GM21529 (cell line): ENCODE measurements at regions not wholly inside any gene's neighbourhood (a gene's known extent, or its start where the extent isn't known, plus 50 kb on each side); places are given as distances from the start of the nearest gene placed in this dataset.
A peak's percentile ranks its signal among the peaks of the same experiment; 100 is the strongest.

Experiments used
- ATAC-seq: cut with Tn5 transposase; IDR thresholded peaks from one replicate; pipeline ENCODE4 v1.9.1; 2021; ENCODE audit not compliant: unreplicated experiment

DNA sequence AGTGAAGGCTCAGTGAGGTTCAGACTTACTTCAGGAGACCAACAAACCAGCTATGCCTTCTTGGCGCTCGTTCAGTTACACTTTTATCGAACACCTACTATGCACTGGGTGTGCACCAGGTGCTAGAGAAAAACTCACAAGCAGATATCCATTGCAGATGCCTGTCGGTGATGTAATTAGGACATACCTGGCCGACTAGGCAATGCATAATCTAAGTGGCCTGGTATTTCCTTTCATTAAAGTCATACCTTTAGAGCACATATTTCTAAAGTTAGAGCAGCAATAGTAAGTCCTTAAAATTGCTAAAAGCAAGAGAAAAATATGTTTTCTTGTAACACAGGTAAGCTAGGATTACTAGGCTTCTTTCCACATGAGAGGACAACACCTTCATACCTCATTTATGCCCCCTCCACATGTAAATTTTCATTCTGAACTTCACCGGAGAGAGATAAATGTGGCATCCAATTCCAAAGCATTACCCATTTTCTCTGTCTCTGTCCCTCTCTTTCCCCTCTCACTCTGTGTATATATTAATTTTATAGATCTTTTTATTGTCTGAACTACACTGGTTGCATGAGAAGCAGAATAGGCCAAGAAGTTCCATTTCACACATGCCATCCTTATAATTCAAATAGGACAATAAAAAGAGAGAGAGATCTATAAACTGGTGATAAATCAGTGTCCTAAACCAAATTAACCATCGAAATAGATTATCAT lies 242.2 kb downstream of the SPTSSA start:
- ATAC-seq = no peak

DNA sequence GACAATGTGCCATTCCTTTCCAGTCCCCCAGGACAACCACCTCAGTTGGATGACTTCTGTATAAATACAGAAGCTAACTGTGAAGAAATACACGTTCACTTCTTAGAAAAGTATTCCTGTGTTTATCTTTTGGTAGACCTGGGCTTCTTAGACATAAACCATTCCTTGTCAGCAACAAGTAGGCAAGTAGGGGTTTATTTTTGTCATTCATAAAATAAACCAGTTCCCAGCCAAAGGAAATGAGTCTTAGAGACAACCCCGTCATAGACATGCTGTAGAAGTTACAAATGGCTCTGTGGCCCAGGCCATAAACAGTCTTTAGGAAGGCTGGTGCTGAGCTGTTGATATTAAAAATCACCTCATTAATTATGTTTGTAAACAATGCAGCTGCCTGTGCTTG lies 243.2 kb downstream of the SPTSSA start:
- ATAC-seq = no peak

DNA sequence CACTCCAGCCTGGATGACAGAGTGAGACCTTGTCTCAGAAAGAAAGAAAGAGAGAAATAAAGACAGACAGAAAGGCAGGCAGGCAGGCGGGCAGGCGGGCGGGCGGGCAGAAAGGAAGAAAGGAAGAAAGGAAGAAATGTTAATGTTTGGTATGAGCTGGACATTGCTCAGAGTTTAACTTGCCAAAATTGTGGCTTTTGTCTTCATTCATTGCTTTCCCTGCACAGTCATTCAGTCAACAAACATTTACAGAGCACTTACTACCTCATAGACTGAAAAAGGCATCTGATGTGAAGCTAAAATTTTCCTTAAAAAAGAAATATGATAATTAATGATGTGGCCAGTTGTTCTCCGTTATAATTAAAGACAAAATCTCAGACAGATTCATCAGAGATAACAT lies 247.1 kb downstream of the SPTSSA start:
- no peak for ATAC-seq

DNA sequence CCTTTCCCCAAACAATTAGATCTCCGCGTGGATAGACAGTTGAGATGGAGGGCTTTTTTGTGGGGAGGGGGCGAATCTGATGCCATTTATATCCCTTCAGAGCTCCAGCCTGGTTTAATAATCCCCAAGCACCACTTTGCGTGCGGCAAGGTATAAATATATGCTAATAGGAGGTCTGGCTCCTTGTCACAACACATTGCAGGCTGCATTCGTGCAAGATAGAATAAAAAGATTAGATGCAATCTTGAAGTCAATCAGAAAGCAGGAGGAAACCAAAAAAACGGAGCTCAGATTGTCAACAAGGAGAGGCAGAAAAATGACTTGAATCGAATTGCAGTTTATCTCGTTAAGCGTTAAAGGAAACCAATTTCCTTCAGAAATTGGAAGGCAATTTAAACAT lies 248.7 kb downstream of the SPTSSA start:
- no peak for ATAC-seq

DNA sequence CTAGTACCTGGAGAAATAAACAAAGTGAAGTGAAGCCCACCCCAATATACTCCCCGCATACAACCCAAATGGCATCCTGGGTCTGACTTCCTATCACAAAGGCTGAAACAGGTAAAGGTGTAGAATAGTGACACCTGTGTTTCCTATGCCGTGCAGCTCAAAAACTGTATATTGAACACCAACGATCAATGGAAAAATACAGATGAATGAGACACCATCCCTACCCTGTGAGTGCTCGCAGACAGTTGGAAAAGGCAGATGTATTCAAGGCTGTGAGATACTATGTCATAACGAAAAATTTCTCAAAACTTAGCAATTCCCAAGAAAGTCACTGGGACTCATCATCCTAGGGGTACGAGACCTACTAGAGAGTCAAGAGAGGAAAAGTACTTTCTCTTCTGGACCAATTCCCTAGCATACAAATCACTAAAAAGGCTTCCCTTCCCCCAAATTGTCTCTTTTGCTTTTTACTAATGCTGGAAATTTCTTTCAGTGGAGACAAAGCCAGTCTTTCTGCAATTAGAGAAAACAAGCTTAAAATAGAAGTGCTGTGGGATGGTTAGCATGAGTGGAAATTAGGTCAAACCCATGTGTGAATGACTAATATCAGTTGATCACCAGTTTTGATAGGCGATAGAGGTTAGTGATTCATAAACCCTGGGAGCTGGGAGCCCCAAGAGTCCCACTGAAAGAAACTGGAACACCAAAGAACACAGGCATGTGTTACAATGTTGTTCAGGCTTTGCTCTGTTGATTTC lies 249.7 kb downstream of the SPTSSA start:
- ATAC-seq = no peak

DNA sequence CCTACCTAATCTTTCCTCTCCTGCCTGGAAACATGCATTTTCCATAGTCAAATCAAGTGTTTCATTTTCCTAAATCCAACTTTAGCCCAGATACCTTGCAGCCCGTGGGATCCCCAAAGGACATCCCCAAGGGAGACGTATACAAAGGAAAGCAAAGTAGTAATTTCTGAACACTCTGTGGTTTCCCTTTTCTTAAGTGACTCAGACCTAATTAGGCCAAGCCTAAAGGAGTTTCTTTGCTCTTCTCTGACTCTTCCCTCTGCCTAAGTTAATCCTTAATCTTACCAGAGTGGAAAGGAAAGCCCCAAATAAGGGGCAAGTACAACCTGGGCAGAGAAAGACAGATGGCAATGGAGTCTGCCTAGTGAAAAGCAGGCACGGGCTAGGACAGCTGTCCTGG lies 250.3 kb downstream of the SPTSSA start:
- ATAC-seq = peak; percentile 92

DNA sequence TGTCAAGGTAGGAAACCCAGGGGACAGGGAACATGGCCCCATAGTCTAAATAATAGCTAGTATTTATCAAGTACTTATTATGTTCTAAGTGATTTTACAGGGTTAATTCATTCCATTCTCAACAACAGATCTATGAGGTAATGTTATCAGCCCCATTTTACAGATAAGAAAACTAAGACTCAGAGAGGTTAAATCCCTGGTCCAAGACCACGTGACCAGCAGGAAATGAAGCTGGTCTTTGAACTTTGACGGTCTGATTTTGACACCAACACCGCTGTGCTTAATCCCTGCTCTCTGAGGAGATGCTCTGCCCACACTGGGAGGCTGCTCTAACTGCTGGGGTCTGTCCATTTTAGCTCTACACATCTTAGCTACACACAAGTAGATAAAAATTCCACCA lies 253.5 kb downstream of the SPTSSA start:
- ATAC-seq = no peak

DNA sequence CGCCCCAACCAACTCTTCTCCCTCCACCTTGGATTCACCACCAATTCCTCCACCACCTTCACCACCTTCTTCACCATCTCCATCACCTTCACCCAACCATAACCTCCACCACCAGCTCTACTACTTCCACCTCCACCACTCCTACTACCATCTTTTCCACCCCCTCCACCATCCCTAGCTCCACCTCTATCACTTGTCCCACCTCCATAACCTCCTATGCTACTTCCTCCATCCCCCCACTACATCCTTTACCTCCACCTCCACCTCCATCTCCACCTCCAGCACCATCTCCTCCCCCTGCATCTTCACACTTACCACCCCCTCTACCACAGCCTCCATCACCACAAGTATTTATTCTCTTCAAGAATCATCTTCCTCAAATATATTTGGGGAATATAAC lies 254.9 kb upstream of the EGLN3 start:
- no peak for ATAC-seq

DNA sequence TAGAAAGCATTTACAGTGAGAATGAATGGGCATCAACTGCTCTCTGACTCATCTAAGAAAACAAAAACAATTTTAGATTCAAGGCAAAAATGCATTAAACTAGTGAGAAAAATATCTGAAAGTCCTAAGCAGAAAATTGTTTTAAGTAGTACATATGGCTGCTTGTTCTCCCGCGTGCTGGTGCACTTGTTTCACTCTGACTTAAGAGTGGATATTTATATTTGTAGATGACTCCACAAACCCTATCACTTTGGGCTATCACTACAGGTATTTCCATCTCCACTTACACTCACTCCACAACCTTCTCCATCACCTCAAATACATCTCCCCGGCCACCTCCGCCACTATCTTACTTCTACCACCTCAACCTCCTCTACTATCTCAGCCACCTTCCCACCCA lies 253.9 kb upstream of the EGLN3 start:
- ATAC-seq = no peak

DNA sequence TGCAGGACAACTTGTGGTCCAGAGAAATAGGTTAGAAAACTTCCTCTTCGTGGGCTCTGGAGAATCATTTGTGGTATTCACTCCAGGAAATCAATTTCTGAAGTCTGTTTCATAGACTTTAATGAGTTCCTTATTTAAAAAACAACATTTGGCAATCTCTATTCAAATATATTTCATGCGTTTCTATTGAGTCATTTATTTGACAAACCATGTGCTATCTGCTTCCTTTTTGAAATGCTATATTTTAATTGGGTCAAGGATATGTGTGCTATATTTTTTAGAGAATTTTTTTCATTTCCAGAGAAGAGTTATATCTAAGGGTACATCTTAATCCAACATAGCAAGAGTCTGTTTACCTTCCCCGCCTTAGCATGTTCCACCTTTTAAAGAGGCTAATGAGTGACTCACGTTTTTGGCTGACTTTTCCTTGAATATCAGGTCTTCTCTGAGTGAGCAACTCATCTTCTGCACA lies 252.4 kb upstream of the EGLN3 start:
- no peak for ATAC-seq

DNA sequence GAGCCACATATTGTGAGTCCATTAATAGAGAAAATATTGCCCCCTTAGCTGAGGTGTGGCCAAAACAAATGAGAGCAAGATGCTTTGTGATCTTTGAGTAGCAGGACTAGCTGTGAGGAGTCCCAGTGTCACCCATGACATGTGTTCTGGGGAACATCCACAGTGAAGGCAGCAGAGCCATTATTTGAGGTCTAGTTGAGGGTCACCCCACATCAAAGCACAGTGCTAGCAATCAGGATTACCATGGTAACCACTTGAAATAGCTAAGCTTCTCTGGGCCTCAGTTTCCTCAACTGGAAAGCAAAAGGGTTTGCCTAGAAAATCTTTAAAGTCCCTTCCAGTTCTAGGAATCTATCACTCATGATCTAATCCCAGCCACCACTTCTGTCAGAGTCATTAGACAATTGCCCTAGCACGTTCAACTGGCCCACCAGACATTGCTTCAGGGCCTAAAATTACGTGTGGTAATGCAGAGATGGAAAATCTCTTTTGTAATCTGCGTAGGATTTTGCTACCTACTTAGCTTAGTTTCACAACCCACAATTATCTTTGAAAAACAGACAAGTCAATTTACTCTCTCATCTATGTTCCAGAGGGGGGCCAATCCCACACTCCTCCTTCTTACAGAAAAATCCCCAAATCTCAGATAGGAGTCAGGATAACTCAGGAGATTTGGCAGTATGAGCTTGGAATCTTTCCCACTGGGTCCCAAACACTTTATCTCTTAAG lies 251.2 kb upstream of the EGLN3 start:
- no peak for ATAC-seq

DNA sequence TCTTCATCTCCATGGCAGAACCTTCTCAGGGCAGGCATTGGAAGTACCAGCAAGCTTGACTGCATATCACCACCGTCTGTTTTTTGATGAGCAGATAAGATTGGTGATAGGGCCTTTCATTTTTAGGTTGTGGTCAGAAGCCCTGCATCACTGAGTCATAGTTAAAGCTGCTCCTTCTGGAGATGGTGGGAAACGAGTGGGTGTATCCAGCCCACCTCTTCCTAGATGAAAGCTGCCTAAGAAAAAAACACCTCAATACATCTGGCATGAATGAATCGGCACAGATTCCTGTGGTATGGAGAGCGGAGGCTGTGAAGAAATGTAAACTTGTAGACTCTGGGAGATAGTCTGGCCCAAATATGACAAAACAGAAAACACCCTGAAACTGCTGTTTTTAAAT lies 248.7 kb upstream of the EGLN3 start:
- ATAC-seq = no peak

DNA sequence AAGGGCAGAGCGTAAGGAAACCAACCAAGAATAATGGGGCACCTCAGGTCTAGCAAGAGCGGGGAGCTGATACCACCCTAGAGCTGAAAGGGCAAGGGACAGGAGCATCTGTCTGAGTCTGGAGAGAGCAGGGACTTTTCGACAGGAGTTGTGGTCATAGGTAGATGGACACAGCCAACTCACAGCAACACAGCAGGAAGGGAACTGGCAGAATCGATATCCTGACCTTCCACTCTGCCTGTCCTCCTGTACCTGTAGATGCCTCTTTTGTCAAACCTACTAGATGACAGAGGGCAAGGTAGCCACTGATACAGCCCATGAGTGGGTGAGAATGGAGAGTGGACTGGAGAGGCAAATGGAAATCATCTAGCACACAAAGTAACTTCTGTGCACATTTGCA lies 247.2 kb upstream of the EGLN3 start:
- ATAC-seq = no peak

DNA sequence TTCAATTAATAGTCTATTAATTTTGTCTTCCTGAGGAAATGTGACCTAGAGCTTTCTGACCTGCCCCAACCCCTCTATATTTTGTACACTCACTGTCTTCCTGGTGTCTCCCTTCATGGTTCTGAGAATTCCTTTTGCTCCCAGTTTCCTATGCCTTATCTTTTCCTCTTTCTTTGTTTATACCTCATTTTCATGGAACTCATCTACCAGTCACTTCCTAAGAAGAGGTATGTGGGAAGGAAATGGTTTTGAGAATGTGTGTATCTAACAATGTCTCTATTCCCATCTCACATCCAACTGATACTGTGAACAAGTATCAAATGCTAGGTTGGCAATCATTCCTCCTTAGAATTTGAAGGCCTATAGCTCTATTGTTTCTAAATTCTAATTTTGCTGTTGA lies 245.1 kb upstream of the EGLN3 start:
- no peak for ATAC-seq

DNA sequence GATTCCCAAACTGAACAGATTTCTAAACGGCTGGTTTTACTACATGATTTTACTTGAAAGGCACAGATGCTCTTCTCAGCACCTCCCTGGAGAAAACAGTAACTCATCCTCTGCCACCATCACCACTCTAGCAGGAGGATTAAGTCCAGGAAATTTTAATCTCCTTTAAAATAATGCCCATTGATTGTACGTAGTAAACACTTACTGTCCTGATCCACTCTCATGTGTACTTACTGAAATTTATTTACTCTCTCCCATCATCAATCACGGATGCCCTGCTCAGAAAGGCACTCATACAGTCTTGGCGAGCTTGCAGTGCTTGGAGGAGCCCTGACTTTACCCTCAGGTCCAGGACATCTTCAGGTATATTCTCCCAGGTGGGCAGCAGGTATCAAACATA lies 239.8 kb upstream of the EGLN3 start:
- no peak for ATAC-seq

DNA sequence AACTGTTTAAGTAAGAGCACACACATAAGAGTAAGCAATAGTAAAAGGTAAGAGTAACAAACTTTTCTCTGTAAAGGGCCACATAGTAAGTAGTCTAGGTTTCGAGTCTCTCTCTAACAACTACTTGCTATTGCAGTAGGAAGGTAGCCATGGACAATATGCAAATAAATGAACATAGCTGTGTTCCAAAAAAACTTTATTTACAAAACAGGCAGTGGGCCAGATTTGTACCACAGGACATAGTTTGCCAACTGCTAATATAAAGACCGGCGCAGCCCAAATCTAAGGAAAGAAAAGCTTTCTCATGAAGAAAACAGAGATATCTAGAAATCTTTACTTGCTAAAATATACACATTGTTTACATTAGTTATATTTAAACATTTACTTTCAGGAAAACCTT lies 239.0 kb upstream of the EGLN3 start:
- ATAC-seq = no peak

DNA sequence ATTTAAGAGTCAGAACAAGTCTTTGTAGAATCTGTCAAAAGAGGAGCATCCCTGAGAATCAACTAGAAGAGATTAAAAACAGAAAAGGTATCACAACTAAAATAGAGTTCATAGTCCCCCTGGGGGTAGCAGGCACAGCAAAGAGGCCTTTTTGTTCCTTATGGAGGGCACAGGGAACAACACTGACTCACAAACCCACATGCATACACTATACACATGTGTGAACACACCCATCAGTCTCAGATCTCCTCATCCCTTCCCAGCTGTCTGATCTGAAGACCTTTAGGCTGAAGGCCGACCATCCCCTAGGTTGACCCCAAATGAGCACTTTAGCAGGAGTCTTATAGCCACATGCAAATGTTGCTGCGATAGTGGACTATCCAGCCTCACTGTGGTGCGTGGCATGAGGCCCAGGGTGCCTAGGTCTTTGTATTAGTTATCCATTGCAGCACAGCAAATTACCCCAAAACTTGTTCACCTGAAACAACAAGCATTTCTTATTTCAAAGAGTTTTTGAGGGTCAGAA lies 236.7 kb upstream of the EGLN3 start:
- ATAC-seq = no peak

DNA sequence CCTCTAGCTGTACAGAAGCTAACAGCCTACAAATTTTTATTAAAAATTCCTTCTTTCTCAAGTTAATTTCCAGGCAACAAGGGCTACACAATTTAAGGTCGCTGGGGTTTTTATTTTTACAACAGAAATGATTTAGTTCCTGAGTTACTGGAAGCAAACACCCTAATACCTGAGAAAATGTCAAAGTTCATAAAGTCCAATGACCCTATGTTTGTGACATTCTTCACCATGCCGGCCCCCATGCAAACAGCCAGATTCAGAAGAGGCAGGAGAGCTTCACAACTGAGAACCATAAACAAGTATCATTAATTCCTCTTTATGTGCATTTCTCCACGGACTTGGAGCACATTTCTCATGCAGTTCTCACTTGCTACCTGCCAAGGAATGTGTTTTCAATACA lies 236.2 kb upstream of the EGLN3 start:
- no peak for ATAC-seq

DNA sequence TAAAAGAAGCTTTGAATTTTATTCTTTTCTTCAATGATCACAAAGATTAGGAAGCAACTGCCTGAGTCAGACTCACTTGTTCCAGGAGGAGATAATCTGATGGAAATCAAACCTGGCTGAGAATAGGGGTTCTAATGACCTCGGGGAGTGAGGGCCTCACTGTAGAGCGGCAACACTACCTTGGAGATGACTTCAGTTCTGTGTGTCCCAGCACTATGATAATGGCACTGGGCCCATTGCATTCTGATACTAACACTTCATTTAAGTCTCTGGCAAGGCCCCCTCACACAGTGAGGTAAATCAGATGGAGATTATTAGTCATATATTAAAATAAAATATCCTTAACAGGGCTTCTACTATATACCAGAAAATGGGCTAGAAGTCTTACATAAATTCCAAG lies 233.3 kb upstream of the EGLN3 start:
- no peak for ATAC-seq

DNA sequence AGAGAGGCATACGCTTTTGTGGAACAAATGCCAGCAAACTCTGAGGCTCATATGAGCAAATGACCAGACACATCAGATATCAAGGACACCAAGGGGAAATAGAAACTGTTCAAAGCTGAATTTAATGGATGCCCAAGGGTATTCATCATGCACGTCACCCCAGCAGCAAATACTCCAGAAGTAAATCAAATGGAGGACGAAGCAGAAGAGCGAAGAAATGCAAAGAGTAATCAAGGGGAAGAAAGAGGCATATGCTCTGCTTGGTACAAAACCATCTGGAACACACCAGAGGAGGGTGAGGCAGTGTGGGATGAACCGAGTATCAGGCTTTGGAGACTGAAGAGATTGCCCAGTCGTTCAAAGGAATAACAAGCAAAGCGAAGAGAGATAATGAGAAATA lies 232.6 kb upstream of the EGLN3 start:
- no peak for ATAC-seq

DNA sequence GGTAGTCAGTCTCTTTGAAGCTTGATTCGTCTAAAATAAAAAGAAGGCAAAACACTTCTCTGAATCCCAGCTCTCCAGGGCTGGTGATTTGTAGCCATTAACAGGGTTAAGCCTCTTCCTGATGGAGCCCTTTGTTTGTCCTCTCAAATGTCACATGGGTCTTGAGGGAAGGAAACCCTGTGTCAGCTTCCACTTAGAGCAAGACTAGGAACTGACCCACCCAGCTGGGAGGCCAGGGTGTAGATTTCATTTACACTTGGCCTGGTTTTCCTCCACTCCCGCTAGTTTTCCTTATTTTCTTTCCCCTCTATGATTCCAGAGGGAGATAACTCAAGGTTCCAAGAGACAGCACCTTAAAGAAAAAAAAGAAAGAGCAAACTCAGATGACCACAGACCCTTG lies 230.5 kb upstream of the EGLN3 start:
- no peak for ATAC-seq

DNA sequence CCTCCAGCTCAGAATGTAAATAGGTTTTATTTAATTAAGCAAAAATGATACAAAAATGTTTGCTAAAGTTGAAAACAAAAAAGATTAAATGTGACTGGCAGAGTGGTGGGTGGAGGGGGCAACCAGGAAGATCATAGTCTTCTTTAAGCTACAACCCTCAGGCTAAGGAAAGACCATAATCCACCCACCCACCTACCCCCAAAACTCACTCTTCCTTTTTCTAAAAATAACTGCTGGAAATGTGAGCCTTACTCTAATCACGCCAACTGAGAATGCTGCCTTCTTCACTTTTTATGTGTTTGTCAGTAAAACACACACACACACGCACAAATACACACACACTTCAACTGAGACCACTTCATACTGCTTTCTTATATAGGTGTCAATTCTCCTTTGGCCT lies 230.0 kb upstream of the EGLN3 start:
- no peak for ATAC-seq
